ENCODE measurements at regions not wholly inside any gene's neighbourhood (a gene's known extent, or its start where the extent isn't known, plus 50 kb on each side); places are given as distances from the start of the nearest gene placed in this dataset.

DNA sequence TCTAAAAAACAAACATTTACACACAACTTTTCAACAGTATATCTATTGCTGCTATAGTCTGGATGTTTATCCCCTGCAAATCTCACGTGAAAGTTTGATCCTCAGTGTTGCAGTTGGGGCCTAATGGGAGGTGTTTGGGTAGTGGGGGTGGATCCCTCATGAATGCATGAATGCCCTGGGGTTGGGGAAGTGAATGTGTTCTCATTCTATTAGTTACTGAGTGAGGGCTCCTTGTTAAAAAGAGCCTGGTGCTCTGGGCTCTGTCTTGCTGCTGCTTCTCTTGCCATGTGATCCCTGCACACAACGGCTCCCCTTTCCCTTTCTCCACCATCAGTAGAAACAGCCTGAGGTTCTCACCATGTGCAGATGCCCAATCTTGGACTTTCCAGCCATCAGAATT, 242.7 kb upstream of the HTR2A start:
- DNase-seq (ENCODE audit: low spot score) (no peak), ATAC-seq (no peak)

- ATAC-seq (no peak), DNase-seq (ENCODE audit: low spot score) (no peak)
These were observed 239.7 kb upstream of the HTR2A start for GRCh38 chr13:47136504-47136941.

DNA sequence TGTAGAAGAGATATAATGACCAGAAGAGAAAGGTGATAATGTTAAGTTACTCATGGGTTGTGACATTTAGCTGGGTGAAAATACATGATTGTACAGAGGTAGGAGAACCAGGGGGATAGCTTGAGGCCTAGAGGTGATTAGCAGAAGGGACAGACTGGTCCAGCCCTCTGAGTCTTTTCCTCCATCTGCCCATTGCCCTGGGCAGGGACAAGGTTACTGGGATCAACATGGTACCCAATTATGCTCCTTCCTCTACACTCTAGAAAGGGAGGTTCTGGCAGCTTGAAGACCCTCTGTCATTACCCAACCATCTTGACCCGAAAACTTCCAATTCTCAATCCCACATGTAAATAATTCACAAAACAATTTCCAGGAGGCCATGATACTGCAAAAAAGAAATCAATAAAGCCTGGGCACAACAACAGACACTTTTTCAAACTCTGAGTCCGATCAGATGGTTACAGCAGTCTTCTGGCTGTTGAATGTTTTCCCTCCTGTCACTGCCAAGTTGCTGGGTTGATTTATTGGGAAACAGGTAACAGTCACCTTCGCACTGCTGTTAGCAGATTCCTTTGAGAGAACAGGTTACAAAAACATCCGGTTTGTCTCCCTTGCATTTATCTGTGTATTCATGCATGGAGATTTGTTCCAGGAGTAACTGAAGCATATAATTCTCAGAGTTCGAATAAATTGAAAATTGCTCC, 239.1 kb upstream of the HTR2A start:
- peak; percentile 97 for ATAC-seq

DNA sequence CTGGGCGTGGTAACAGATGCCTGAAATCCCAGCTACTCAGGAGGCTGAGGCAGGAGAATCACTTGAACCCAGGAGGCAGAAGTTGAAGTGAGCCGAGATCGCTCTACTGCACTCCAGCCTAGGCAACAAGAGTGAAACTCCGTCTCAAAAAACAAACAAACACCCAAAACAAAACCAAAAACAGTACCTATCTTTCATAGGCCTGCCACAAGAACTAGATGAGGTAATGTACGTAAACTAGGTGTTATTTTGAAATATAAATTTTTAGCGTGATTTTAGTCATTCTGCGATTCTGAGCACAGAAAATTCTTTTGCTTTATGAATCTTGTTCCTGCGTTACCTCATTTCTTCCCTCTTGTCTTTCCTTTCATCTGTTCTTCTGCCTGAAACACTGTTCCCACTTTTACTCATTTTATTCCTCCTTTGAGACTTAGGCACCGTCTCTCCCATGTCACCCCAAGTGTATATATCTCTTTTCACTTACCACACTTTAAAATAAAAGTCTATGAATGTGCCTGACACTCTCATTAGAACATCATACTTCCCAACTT, 238.2 kb upstream of the HTR2A start:
- ATAC-seq (no peak), DNase-seq (ENCODE audit: low spot score) (no peak)

More for the DNA sequence above, 239.1 kb upstream of the HTR2A start:
- peak; percentile 72 for DNase-seq (ENCODE audit: low spot score)

- DNase-seq (ENCODE audit: low spot score) (no peak), ATAC-seq (no peak)
These were observed 236.2 kb upstream of the HTR2A start for GRCh38 chr13:47133011-47133445.

- DNase-seq (ENCODE audit: low spot score) (no peak), ATAC-seq (no peak)
These were observed 232.6 kb upstream of the HTR2A start for GRCh38 chr13:47129461-47129860.

GRCh38 chr13:47126432-47126831, 229.6 kb upstream of the HTR2A start:
- ATAC-seq (peak; percentile 99), DNase-seq (ENCODE audit: low spot score) (peak; percentile 64)

GRCh38 chr13:47121092-47121763, 224.4 kb upstream of the HTR2A start:
- DNase-seq (ENCODE audit: low spot score) (no peak), ATAC-seq (no peak)

- ATAC-seq (no peak), DNase-seq (ENCODE audit: low spot score) (no peak)
These were observed 223.4 kb upstream of the HTR2A start for GRCh38 chr13:47120282-47120681.

GRCh38 chr13:47119575-47120235, 222.9 kb upstream of the HTR2A start:
- ATAC-seq (no peak), DNase-seq (ENCODE audit: low spot score) (no peak)

DNA sequence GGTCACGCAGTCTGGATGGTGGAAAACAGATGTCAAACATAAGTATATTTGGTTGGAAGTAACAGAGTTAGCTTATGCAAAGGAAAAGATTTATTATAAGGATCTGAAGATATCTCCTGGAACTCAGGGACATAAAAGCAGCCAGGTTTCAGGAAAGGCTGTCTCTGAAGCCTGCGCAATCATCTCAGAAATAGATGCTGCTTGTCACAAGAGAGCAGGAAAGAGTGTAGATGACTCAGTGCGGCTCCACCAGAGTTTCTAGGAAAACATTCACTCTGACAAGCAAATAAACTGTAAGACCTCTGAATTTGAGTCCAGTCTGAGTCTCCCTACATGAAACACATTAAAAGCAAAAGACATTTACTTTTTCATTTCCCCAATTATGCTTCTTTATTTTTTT, 220.4 kb upstream of the HTR2A start:
- no peak for DNase-seq (ENCODE audit: low spot score)
- no peak for ATAC-seq

GRCh38 chr13:47114030-47114429, 217.2 kb upstream of the HTR2A start:
- DNase-seq (ENCODE audit: low spot score) = no peak
- ATAC-seq = no peak

DNA sequence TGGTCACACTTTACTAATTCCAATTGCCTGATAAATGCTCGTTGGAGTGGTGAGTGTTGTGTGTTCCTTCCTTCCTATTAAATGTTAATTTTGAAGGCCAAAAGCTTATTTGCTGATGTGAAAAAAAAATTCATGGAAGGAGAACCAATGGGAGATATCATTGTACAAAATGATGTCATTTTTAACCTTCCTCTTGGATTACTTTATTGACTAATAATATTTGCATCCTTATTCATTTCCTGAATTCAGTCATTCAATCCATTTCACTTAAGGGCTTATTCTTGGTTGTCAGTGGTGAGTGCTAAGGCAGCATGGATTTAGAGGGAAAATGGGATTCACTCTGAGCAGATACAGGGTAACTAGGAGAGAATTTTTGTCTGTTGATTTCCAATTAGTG, 216.0 kb upstream of the HTR2A start:
- no peak for ATAC-seq
- no peak for DNase-seq (ENCODE audit: low spot score)

DNA sequence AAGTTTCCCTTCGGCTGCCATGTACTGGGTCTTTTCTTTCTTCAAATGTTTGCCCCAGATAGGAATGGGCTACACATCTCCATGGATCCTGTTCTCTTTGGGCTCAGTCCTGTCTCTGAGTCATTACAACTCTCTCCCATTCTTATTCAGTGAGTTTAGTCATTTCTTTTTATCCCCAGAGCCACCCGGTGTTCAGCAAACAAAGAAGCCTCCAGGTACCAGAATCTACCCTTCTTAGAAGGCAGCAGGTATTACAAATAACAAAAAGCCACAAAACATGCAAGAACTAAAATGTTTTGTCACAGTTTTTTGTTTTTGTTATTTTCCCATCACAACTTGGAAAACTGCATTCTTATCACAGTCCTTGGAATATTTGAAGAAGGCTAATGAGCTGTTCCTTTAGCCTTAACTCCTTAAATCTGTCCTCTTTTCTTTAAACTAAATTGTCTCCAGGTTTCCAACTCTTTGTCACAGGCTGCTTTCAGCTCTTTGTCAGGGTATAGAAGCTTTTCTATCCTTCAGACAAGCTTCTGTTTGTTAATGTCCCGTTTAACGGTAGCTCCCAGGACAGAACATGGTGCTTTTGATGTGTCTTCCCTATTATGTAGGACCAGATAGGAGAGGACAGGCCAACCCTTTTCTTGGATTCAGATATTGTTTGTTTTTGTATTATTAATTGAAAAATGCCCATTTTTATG, 215.5 kb upstream of the HTR2A start:
- ATAC-seq (no peak), DNase-seq (ENCODE audit: low spot score) (no peak)

DNA sequence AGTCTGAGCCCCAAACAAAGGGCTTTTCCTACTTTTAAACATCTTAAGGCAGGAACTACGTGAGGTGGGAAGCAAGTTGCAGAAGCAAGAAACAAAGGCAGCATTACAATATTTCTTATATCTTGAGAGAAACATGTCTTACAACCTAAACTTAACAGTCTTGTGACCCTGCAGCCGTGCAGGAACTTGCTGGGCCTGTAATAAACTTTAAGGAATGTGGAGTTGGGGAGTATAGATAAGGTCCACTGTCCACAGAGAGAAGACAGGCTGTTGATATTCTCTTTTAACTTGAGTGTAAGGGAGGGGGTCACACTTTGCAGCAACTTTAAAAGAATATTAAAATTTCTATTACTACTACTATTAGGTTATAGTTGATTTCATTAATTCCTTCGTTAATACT, 214.6 kb upstream of the HTR2A start:
- ATAC-seq = no peak
- no peak for DNase-seq (ENCODE audit: low spot score)

GRCh38 chr13:47110833-47111240, 214.0 kb upstream of the HTR2A start:
- DNase-seq (ENCODE audit: low spot score) = no peak
- ATAC-seq = no peak

DNA sequence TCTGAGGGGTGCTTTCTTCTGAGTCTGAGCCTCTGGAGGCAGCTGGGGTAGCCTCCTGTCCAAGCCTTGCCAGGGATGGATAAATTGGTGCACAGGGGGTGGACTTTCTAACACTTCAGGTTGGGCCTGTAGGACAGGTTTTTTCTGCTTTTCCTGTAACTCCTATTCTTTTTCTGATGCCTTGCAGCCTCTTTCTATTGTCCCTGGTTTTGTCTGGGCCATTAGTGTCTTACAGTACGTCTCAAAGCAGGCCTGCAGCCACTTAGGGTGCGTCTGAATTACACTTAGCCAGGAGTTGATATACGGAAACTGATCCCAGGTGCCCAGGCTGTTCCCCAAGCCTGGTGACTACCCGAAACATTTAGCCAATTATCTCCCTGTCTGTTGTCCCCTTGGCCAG, 213.3 kb upstream of the HTR2A start:
- no peak for ATAC-seq
- DNase-seq (ENCODE audit: low spot score) = no peak

DNA sequence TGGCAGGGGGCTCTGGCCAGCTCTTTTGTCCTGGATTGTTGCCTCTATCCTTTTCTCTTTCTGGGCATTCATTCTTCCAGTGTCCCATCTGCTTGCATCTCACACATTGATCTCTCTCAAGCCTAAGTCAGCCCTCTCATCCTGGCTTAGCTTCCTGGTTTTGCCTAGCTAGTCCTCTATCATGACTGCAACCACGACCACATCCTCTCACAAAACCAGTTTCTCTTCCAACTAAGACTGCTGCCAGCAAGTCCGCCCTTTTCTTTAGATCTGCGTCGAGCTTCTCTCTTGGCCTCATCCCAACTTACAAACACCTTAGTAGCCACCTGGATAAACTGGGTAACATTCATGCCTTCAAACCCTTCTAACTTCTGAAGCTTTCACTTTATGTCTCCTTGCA, 212.2 kb upstream of the HTR2A start:
- DNase-seq (ENCODE audit: low spot score) (no peak), ATAC-seq (no peak)

GRCh38 chr13:47100214-47100853, 203.5 kb upstream of the HTR2A start:
- ATAC-seq = no peak
- no peak for DNase-seq (ENCODE audit: low spot score)

DNA sequence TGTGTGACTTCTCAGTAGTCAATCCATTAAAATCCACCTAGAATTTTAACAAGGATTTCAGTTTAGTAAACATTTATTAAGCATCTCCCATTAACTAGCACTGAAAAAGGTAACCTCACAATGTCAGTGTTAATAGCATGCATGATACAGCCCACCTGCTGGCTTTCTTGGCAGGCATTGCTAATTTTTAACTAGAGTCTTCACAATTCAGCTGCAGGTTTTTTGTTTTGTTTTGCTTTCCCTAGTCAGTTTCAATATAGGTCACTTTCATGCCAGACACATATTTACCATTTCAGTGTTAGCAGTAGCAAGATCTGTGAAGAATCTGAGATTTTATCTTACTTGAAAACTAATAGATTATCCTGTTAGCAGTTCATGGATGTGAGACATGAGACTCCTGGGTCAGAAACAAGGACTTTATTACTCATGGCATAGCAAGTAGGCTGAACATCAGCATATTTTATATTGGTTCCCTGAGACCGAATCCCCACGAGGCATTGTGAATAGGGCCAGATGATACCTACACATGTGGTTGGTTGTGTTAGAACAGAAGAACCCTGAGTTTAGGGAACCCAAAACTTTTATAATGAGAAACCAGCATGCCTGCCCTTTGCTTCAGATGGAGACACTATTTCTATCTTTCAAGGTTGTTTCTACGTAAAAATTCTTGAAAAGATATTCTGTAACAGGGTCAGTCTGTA, 198.0 kb upstream of the HTR2A start:
- DNase-seq (ENCODE audit: low spot score) (no peak), ATAC-seq (no peak)
